ENCODE measurements at regions not wholly inside any gene's neighbourhood (a gene's known extent, or its start where the extent isn't known, plus 50 kb on each side); places are given as distances from the start of the nearest gene placed in this dataset.

DNA sequence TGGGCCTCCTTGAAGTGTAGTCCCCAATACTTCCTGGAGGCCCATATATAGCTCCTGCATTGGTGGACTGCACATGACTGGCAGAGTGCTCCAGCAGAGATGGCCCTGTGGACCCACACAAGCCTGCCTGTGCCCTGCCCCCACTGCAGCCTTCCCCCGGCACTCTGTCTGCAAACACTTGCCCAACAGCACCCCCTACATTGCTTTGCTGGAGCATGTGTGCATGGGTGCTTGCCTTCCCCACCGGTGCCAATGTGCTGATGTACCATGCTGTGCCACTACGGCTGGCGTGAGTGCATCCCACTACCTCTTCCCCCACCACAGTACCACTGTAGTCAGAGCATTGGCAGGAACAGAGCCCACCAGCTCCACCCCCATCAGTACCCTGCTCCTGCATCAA lies 563.6 kb upstream of the CTNND2 start:
- TF ChIP-seq JUND (IDR thresholded peaks at IDR 0.05; ENCODE audit: low read depth), result no peak
- DNase-seq (ENCODE audit: low read depth in 1 of 2, low spot score in 1 of 2), result no peak
- in situ Hi-C loops (cut with HindIII; ENCODE audit: low pct_unique_long_range_greater_than_20kb, low sequenced_read_pairs), result no loop called here

DNA sequence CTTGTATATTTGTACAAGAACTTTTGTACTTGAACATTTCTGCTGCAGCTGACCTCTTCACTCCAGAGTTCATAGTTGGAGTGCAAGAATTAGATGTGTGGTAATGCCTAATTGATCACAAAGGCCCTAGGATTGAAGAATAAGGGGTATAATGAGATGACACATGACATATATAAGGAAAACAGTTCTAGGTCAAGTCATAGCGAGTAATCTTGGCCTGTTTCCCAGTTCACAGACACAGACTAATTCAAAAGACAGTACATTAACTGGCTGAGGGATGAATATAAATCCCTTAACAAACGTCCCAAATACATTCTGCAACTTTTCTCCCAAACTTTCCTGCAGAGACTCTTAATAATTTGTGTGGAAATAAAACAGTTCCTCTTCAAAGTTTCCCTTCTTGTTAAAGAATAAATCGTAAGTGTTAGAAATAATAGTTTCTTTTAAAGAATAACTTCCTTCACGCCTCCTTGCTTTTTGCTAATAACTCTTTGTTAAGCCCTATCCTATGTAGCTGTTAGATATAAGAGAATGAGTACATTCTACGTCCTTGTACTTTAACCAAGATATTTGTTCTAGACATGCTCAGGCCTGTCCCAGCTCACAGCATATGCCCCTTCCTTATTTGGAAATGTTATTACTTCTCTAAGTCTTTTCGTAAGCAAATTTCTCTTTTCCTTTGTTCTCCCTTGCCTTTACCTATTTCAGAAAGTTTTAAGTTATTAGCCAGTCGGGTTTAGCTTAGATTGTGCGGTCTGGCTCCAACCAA lies 556.4 kb upstream of the CTNND2 start:
- DNase-seq (ENCODE audit: low read depth in 1 of 2, low spot score in 1 of 2), result no peak
- in situ Hi-C loops (cut with HindIII; ENCODE audit: low pct_unique_long_range_greater_than_20kb, low sequenced_read_pairs), result no loop called here
- no peak for TF ChIP-seq JUND (IDR thresholded peaks at IDR 0.05; ENCODE audit: low read depth)

DNA sequence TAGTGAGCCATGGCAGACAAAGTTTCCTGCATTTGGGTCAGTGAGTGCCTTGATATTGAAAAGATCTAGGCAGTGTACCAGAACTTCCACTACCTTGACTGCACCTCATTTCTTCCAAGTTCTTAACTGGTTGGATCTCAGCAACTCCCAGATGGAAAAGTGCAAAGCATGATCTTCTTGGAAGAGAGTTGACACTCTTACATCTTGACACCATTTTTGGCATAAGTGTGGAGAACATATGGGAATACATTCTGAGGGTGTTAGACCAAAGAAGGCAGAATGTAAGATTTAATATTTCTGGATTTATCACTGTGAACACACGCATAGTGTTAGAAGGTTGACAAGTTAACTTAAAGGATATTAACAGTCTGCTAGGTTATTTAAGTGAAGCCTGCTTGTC lies 555.1 kb upstream of the CTNND2 start:
- in situ Hi-C loops (cut with HindIII; ENCODE audit: low pct_unique_long_range_greater_than_20kb, low sequenced_read_pairs), result no loop called here
- no peak for TF ChIP-seq JUND (IDR thresholded peaks at IDR 0.05; ENCODE audit: low read depth)
- DNase-seq (ENCODE audit: low read depth in 1 of 2, low spot score in 1 of 2), result no peak

DNA sequence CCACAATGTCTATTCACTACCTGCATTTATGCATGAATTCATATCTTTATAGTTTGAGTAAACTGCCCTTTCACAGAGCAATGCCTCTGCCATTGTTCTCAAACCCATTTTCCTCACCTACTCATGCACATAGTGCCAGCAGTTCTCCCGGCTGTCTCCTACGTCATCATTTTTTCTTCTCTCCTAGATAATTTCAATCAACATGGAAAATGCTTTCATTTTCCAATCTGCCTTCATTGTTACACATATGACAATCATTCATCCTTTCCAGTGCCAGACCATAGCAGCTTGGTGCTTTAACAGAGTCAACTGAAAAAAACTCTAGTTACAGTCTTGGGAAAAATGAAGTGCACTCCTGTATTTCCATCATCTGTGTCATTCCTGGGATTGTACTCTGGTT lies 514.8 kb upstream of the CTNND2 start:
- in situ Hi-C loops (cut with HindIII; ENCODE audit: low pct_unique_long_range_greater_than_20kb, low sequenced_read_pairs), result no loop called here
- no peak for TF ChIP-seq JUND (IDR thresholded peaks at IDR 0.05; ENCODE audit: low read depth)
- DNase-seq (ENCODE audit: low read depth in 1 of 2, low spot score in 1 of 2), result no peak

DNA sequence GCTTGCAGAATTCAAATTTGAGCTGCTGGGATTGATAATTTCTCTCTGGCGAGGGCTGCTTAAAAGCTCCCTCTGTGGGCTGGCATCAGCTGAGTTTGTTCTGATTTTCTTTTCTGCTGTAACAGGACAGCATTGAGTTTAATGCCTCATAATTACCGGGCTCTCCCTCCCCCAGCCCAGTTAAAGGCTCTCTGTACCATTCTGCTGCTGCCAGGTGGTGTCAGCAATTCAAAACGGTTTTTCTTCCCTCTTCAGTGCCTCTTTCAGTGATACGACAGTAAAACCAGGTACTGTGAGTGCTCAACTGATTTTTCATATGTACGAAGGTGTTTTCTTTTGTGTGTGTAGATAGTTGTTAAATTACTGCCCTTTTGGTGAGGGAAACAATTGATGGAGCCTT lies 509.3 kb upstream of the CTNND2 start:
- in situ Hi-C loops (cut with HindIII; ENCODE audit: low pct_unique_long_range_greater_than_20kb, low sequenced_read_pairs), result no loop called here
- TF ChIP-seq JUND (IDR thresholded peaks at IDR 0.05; ENCODE audit: low read depth), result no peak
- DNase-seq (ENCODE audit: low read depth in 1 of 2, low spot score in 1 of 2), result no peak

DNA sequence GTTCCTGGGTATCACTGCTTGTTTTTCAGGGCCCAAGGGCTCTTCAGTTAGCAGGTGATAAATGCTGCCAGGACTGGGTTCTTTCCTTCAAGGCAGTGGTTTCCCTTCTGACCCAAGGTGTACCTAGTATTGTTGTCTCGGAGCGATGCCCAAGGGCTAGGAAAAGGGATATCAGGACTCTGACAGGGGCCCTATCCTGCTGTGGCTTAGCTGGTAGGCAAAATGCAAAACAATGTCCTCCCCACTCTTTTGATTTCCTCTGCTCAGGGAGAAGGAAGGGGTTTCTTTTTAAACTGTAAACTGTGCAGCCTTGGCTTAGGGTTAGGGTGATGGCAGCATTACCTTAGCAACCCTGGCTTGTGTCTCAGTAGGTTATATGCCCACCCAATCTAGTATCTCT lies 508.8 kb upstream of the CTNND2 start:
- DNase-seq (ENCODE audit: low read depth in 1 of 2, low spot score in 1 of 2), result no peak
- TF ChIP-seq JUND (IDR thresholded peaks at IDR 0.05; ENCODE audit: low read depth), result no peak
- in situ Hi-C loops (cut with HindIII; ENCODE audit: low pct_unique_long_range_greater_than_20kb, low sequenced_read_pairs), result no loop called here

DNA sequence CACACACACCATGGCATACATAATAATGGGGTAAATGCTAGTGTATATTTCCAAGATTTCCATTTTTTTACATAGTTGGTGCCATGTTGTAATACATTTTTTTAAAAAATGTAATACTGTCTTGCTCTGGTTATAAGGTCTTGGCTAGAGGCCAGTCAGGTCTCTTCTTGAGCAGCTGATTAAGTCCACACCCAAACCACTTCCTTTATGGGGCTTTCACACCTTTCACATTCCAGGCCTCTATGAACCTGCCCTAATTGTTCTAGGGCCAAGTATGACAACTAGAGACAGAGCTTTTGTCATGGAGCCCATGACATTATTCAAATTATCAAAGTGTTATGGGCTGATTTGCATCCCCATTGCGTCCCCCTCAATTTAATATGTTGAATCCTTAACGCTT lies 495.6 kb upstream of the CTNND2 start:
- in situ Hi-C loops (cut with HindIII; ENCODE audit: low pct_unique_long_range_greater_than_20kb, low sequenced_read_pairs), result no loop called here
- no peak for DNase-seq (ENCODE audit: low read depth in 1 of 2, low spot score in 1 of 2)
- no peak for TF ChIP-seq JUND (IDR thresholded peaks at IDR 0.05; ENCODE audit: low read depth)

DNA sequence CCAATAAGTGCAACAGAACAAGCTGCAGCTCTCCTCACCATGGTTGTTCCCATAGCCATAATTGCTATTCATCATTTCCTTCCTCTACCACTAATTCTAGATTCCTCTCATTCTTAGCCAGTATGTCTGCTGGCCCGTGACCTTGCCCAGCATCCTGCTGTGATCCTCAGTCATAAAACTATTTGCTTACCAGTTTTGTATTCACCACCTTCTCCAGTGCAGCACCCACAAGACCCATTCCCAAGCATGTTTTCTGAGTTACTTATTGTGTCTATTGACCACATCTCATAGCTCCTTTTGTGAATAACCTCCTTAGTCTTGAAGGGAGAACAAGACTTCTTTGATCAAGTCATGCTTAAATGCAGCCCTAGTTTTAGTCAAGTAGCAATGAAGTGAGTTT lies 488.0 kb upstream of the CTNND2 start:
- TF ChIP-seq JUND (IDR thresholded peaks at IDR 0.05; ENCODE audit: low read depth), result no peak
- DNase-seq (ENCODE audit: low read depth in 1 of 2, low spot score in 1 of 2), result no peak
- in situ Hi-C loops (cut with HindIII; ENCODE audit: low pct_unique_long_range_greater_than_20kb, low sequenced_read_pairs), result no loop called here

DNA sequence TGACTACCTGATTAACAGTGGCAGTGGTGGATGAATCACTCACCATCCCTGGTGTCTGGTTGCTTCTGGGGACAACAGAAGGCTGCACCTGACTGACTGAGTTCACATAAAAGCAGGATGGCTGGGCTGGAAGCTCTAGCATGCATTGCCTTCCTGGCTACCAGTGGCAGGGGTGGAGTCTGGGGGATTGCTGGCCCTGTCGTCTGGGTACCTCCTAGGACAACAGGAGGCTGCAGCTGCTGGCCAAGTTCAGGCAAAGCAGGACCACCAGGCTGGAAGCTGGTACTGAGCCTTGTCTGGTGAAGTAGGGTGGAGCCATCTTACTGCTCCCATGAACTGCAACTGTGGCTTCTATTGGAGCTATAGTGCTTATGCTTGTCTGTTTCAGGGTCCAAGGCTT lies 480.8 kb upstream of the CTNND2 start:
- in situ Hi-C loops (cut with HindIII; ENCODE audit: low pct_unique_long_range_greater_than_20kb, low sequenced_read_pairs), result no loop called here
- no peak for TF ChIP-seq JUND (IDR thresholded peaks at IDR 0.05; ENCODE audit: low read depth)
- no peak for DNase-seq (ENCODE audit: low read depth in 1 of 2, low spot score in 1 of 2)

DNA sequence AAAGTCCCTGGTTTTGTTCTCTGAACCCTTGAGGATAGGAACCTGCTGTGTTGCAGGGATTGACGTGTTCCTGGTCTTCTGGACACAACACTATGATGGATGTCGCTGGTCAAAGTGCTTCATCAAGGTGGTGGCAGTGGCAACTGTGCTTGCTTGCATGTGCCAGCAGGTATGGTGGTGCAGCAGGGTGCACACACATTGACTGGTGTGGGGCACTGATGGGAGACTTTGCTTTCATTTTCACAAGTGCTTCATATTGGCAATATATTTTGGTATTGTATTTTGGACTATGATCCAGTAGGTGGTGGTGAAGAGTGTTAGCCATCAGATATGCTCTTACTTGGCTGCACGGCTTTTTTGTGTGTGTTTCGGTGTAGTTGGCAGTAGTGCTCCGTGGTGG lies 479.8 kb upstream of the CTNND2 start:
- in situ Hi-C loops (cut with HindIII; ENCODE audit: low pct_unique_long_range_greater_than_20kb, low sequenced_read_pairs), result no loop called here
- no peak for DNase-seq (ENCODE audit: low read depth in 1 of 2, low spot score in 1 of 2)
- no peak for TF ChIP-seq JUND (IDR thresholded peaks at IDR 0.05; ENCODE audit: low read depth)

DNA sequence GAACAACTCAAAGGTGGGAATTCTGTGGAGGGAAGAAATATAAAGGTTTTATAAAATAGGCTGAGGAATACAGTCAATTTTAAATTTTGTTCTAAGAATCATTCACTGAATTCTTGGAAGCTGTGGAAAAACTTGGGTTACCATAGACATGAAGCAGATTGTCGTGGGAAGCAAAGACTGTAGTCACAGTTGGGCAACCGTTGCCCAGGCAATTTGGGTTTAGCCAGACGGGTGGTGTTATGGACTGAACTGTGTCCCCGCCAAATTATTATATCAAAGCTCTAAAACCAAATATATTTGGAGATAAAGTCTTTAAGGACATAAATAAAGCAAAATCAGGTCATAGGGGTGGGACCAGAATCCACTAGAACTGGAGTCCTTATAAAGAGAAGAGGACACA lies 463.7 kb upstream of the CTNND2 start:
- no peak for DNase-seq (ENCODE audit: low read depth in 1 of 2, low spot score in 1 of 2)
- in situ Hi-C loops (cut with HindIII; ENCODE audit: low pct_unique_long_range_greater_than_20kb, low sequenced_read_pairs), result no loop called here
- no peak for TF ChIP-seq JUND (IDR thresholded peaks at IDR 0.05; ENCODE audit: low read depth)

DNA sequence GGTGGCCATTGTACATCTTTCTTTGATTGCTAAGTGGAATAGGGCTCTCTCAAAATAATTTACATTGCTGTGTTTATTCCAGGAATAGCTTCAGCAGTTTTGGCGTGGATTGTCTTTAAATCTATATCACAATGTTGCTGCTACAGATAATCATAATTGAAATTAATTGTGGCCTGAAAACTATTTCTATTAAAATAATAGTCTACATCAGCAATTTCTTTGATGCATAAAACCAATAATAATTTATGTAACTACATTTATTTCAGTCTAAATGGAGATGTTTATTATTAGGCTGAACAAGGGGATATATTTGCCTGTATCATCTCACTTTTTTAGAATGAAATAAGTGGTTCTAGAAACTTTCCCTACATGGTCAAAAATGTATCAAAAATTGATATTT lies 456.0 kb upstream of the CTNND2 start:
- no peak for DNase-seq (ENCODE audit: low read depth in 1 of 2, low spot score in 1 of 2)
- in situ Hi-C loops (cut with HindIII; ENCODE audit: low pct_unique_long_range_greater_than_20kb, low sequenced_read_pairs), result no loop called here
- no peak for TF ChIP-seq JUND (IDR thresholded peaks at IDR 0.05; ENCODE audit: low read depth)

DNA sequence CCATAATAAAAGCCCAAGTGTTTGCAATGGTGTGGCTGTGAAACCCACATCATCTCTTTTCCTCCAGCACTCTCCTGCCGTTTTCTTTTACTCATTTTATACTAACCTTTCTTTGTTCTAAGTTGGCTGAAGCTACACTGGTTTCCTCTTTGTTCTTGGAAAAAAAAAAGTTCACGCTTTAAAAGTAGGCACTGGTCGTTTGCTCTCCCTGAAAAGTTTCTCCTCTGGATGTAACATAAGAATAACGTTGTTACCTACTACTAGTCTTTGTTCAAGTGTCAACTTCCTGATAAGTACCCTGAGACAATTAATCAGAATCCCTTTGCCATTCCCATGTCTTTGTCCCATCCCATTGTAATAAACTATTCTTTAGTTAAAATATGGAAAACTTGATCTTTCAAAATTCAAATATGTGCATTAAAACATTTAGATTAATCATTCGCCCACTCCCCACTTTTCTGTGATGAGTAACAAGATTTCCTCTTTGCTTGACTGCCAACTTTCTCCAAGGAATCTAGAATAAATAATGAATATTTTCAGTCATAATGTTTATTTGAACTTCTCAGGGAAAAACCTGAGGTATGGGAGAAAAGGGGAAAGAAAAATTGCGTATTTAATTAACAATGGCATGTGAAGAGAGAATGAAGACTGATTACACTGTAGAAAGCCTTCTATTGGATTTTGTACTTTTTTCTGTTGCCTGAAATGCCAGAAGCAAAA lies 454.3 kb upstream of the CTNND2 start:
- no peak for TF ChIP-seq JUND (IDR thresholded peaks at IDR 0.05; ENCODE audit: low read depth)
- in situ Hi-C loops (cut with HindIII; ENCODE audit: low pct_unique_long_range_greater_than_20kb, low sequenced_read_pairs), result no loop called here
- no peak for DNase-seq (ENCODE audit: low read depth in 1 of 2, low spot score in 1 of 2)

All from T47D (cell line).